IPS-18c (cell line): ENCODE measurements at regions not wholly inside any gene's neighbourhood (a gene's known extent, or its start where the extent isn't known, plus 50 kb on each side); places are given as distances from the start of the nearest gene placed in this dataset.
"Not testable (repeated sequence)": the region's sequence is repeated elsewhere in the genome, so short reads cannot be mapped to it uniquely, and the experiment has no call there.

Source experiments
- H3K4me3 ChIP-seq: 2 replicates; pipeline ENCODE4 v1.7.0; 2013; ENCODE audit warnings: low read depth, mild to moderate bottlenecking, low read length, moderate library complexity; ENCODE audit not compliant: insufficient read depth
- H3K9me3 ChIP-seq: one replicate; pipeline ENCODE4 v1.6.1; 2013; ENCODE audit warnings: mild to moderate bottlenecking, low read length, moderate library complexity; ENCODE audit not compliant: control insufficient read depth, insufficient read depth

GRCh38 chr10:6788731-6789130 lies 208.7 kb upstream of the PRKCQ start:
- Histone ChIP-seq H3K9me3 (no peaks in the 10 kb centered on the region), H3K4me3 (no peak overlapping the region)

- no peaks in the 10 kb centered on the region for H3K9me3 ChIP-seq
- no peak overlapping the region for H3K4me3 ChIP-seq
Observed at GRCh38 chr10:6788231-6788630, 208.2 kb upstream of the PRKCQ start.

GRCh38 chr10:6787718-6788117 lies 207.6 kb upstream of the PRKCQ start:
- H3K4me3 ChIP-seq, result no peak overlapping the region
- no peaks in the 10 kb centered on the region for H3K9me3 ChIP-seq

GRCh38 chr10:6787091-6787490 lies 207.0 kb upstream of the PRKCQ start:
- Histone ChIP-seq H3K4me3 (no peak overlapping the region), H3K9me3 (no peaks in the 10 kb centered on the region)

- H3K4me3 ChIP-seq, result no peak overlapping the region
Observed at GRCh38 chr10:6786579-6787031, 206.5 kb upstream of the PRKCQ start.

GRCh38 chr10:6784429-6784828 lies 204.4 kb upstream of the PRKCQ start:
- H3K4me3 ChIP-seq, H3K9me3 ChIP-seq: not testable (repeated sequence)

More at GRCh38 chr10:6786579-6787031, 206.5 kb upstream of the PRKCQ start:
- no peaks in the 10 kb centered on the region for H3K9me3 ChIP-seq

GRCh38 chr10:6783471-6783870 lies 203.4 kb upstream of the PRKCQ start:
- Histone ChIP-seq H3K9me3 (no peaks in the 10 kb centered on the region), H3K4me3 (no peak overlapping the region)

- Histone ChIP-seq H3K9me3 (no peaks in the 10 kb centered on the region), H3K4me3 (no peak overlapping the region)
Observed at GRCh38 chr10:6782378-6782777, 202.3 kb upstream of the PRKCQ start.

- no peak overlapping the region for H3K4me3 ChIP-seq
- H3K9me3 ChIP-seq, result no peaks in the 10 kb centered on the region
Observed at GRCh38 chr10:6781133-6781770, 201.2 kb upstream of the PRKCQ start.

- no peaks in the 10 kb centered on the region for H3K9me3 ChIP-seq
- H3K4me3 ChIP-seq, result no peak overlapping the region
Observed at GRCh38 chr10:6780008-6780677, 200.1 kb upstream of the PRKCQ start.

- H3K9me3 ChIP-seq, result no peaks in the 10 kb centered on the region
- no peak overlapping the region for H3K4me3 ChIP-seq
Observed at GRCh38 chr10:6778992-6779701, 199.1 kb upstream of the PRKCQ start.

- Histone ChIP-seq H3K9me3 (no peaks in the 10 kb centered on the region), H3K4me3 (no peak overlapping the region)
Observed at GRCh38 chr10:6776170-6776569, 196.1 kb upstream of the PRKCQ start.

GRCh38 chr10:6774406-6774805 lies 194.3 kb upstream of the PRKCQ start:
- Histone ChIP-seq H3K4me3 (no peak overlapping the region), H3K9me3 (no peaks in the 10 kb centered on the region)

- Histone ChIP-seq H3K4me3 (no peak overlapping the region), H3K9me3 (no peaks in the 10 kb centered on the region)
Observed at GRCh38 chr10:6771331-6771730, 191.3 kb upstream of the PRKCQ start.

- Histone ChIP-seq H3K4me3 (no peak overlapping the region), H3K9me3 (no peaks in the 10 kb centered on the region)
Observed at GRCh38 chr10:6770846-6771245, 190.8 kb upstream of the PRKCQ start.

GRCh38 chr10:6769704-6770417 lies 189.8 kb upstream of the PRKCQ start:
- Histone ChIP-seq H3K4me3 (no peak overlapping the region), H3K9me3 (no peaks in the 10 kb centered on the region)

- Histone ChIP-seq H3K4me3 (no peak overlapping the region), H3K9me3 (no peaks in the 10 kb centered on the region)
Observed at GRCh38 chr10:6766131-6766801, 186.2 kb upstream of the PRKCQ start.
